Stomach (tissue), 4 donors: ENCODE measurements at regions not wholly inside any gene's neighbourhood (a gene's known extent, or its start where the extent isn't known, plus 50 kb on each side); places are given as distances from the start of the nearest gene placed in this dataset.
"Not testable (repeated sequence)": the region's sequence is repeated elsewhere in the genome, so short reads cannot be mapped to it uniquely, and the experiment has no call there.

Source experiments
- EP300 ChIP-seq: sonication (generic); formaldehyde crosslinking; IDR thresholded peaks from one replicate; pipeline ENCODE4 v1.6.1; 2017; ENCODE audit warnings: antibody characterized with exemption
- POLR2AphosphoS5 ChIP-seq, 3 donors: sonication (generic); formaldehyde crosslinking; IDR thresholded peaks; one replicate each; pipeline ENCODE4 v1.6.1; 2016; ENCODE audit warnings: antibody characterized with exemption in 3 of 3
- TF ChIP-seq, protein P1 (sequence below), 7 experiments: fragments of 450-650 bp in 4 of 7; fragments of 200-600 bp in 3 of 7; sonication (generic) in 3 of 7; IDR thresholded peaks; one replicate each; pipeline ENCODE4 v1.5.1; 2016 to 2019; ENCODE audit warnings: antibody characterized with exemption in 7 of 7, control low read depth in 2 of 7, mild to moderate bottlenecking in 1 of 7

GRCh38 chrX:45467537-45467936 is 266.9 kb upstream of the DIPK2B start:
- TF ChIP-seq, protein P1, sequence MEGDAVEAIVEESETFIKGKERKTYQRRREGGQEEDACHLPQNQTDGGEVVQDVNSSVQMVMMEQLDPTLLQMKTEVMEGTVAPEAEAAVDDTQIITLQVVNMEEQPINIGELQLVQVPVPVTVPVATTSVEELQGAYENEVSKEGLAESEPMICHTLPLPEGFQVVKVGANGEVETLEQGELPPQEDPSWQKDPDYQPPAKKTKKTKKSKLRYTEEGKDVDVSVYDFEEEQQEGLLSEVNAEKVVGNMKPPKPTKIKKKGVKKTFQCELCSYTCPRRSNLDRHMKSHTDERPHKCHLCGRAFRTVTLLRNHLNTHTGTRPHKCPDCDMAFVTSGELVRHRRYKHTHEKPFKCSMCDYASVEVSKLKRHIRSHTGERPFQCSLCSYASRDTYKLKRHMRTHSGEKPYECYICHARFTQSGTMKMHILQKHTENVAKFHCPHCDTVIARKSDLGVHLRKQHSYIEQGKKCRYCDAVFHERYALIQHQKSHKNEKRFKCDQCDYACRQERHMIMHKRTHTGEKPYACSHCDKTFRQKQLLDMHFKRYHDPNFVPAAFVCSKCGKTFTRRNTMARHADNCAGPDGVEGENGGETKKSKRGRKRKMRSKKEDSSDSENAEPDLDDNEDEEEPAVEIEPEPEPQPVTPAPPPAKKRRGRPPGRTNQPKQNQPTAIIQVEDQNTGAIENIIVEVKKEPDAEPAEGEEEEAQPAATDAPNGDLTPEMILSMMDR (IDR thresholded peaks at IDR 0.05) = not testable (repeated sequence)
- TF ChIP-seq POLR2AphosphoS5 (IDR thresholded peaks at IDR 0.05); EP300: not testable (repeated sequence)
